ENCODE measurements at regions not wholly inside any gene's neighbourhood (a gene's known extent, or its start where the extent isn't known, plus 50 kb on each side); places are given as distances from the start of the nearest gene placed in this dataset.

GRCh38 chr5:166992874-166993722 lies 1298.3 kb upstream of the WWC1 start:
- no peak for DNase-seq (ENCODE audit: low read depth)

GRCh38 chr5:166994226-166994625 lies 1297.2 kb upstream of the WWC1 start:
- DNase-seq (ENCODE audit: low read depth), result no peak

- no peak for DNase-seq (ENCODE audit: low read depth)
These were observed 1290.2 kb upstream of the WWC1 start for GRCh38 chr5:167001246-167001645.

GRCh38 chr5:167008705-167009104 lies 1282.7 kb upstream of the WWC1 start:
- DNase-seq (ENCODE audit: low read depth), result no peak

GRCh38 chr5:167011196-167011595 lies 1280.2 kb upstream of the WWC1 start:
- no peak for DNase-seq (ENCODE audit: low read depth)

GRCh38 chr5:167012123-167013034 lies 1279.1 kb upstream of the WWC1 start:
- no peak for DNase-seq (ENCODE audit: low read depth)

DNA sequence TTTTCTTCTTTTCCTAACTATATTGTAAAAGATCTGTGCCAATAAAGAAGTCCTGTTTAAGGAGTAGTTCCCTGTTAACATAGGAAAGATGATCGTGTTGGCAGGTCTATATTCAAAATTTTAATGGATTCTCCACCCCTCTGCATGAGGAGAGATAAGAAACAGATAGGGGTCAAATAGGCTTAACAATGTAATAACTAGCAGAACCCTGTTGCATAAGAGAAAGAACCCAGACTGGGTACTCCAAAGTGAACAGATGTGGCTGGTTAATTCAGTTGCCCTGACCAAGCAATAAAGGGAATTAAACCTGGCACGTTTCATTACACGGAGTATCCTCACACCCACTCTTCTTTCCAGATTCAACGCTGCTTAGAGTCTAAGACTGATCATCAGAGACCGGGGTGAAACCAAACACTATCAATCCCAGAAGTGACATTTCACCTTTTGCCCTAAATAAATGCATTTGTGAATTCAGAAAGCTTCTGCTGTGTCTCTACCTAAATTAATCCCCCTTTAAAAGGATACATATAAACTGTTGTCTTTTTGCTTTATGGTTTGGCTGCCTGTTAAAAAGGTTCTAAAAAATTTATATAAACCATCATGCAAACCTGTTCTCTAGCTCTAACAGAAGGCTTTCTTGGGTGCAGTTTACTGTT lies 1276.9 kb upstream of the WWC1 start:
- DNase-seq (ENCODE audit: low read depth), result no peak

GRCh38 chr5:167020418-167020817 lies 1271.0 kb upstream of the WWC1 start:
- no peak for DNase-seq (ENCODE audit: low read depth)

DNA sequence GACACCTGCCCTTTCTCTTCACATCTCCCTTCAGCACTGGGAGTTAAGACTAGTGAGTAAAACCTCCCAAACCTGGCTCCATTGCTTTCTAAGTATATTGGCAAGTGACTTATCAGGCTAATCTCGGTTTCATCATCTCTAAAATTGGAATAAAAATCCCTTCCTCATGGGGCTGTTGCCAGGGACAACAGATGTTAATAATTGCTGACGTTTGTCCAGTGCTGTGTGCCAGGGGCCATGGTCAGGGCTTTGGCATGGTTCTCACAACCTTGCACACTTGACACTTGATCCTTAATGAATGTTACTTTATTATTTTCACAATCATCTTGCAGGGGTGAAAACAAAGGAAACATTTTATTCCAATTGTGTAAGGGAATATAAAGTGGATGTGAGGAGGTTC lies 1262.0 kb upstream of the WWC1 start:
- DNase-seq (ENCODE audit: low read depth), result no peak

DNA sequence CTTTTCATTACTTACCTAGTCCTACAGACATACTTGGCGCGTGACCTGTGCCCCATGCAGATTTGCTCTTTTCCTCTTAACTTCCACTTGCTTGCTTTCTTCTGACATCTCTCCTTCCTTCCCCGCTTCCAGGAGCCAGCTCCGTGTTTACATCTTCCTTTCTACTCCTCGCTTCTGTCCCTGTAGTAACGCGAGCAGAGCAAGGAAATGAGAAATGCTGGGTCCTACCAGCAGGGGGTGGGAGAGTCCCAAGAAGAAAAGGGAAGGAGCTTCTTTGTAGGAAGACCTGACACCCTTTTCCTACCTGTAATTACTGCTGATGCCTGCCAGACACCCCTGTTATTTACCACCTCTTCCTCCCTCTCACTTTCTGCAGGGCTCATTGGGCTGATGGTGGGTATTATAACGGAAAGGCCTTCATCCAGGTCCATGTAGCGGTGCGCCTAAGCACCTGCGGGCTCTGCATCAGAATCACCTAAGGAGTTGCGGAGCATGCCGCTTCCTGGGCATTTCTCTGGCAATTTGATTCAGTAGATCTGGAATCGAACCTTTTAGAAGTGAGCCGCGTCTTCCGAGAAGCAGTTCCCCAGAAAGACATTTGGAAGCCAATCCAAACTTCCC lies 1260.8 kb upstream of the WWC1 start:
- no peak for DNase-seq (ENCODE audit: low read depth)

DNA sequence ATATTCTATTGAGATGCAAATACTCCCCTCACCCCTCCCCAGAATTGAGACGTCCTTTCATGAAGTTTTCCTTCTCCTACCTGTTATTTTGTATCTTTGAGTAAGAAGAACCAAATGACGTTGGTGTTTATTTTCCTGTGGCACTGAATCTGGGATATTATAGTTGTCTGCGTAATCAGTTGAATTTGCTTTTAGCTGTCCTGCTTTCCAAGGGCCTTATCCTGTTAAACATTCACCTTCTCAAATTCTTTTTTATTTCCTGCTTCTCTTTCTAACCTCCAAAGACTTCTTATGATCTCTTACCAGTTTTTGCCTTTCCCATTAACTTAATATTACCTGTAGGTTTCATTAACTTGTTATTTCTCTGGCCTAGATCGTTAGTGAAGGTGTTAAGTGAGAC lies 1254.9 kb upstream of the WWC1 start:
- no peak for DNase-seq (ENCODE audit: low read depth)

DNA sequence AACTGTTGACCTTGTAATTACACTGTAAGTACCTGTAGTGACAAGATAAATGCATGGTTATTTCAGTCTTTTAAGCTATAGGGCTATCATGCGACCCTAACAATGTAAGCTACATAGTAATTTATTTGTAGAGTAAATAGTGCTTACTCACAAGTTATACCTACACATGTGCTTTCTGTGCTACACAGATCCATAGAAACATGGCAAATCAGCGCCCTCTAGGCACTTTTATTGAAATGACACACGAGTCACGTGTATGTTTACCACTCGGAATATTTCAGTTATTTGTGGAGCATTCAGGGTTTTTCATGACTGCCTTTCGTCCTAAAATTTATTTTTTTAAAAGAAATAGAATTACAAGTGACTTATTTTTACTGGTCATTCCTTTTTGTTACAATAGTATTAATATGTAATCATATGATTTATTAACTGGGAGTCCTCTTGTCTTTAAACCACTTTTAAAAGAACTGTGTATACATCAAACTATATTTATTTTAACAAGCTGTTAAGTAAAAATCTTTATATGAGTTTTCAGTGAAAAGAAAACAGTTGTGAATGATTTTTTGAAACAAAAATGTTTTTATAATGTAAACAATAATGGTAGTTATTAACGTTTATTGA lies 1242.3 kb upstream of the WWC1 start:
- peak; percentile 22 for DNase-seq (ENCODE audit: low read depth)

DNA sequence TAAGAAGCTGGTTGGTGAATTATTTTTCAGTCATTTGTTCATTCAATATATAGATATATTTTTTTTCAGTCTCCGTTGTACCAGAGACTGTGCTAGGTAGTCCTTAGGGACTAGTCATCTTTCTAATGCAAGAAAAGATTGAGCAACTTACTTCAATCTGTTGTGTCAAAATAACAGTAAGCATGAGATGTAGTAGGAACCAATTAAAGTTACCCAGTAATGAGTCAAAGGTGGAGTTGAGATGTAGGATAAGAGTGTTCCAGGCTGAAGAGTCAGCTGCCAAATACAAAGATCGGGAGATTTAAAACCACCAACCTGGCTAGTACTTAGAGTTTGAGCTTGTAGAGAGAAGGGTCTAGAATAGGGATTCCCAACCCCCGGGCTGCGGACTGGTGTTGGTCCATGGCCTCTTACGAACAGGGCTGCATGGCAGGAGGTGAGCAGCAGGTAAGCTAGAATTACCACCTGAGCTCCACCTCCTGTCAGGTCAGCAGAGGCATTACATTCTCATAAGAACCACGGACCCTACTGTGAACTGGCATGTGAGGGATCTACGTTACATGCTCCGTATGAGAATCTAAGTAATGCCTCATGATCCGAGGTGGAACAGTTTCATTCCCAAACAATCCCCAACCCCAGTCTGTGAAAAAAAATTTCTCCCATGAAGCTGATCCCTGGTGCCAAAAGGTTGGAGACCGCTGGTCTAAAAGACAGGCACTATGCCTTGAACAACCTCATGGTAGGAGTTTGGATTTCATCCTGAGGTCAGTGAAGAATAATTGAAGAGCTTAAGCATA lies 1241.5 kb upstream of the WWC1 start:
- no peak for DNase-seq (ENCODE audit: low read depth)

- no peak for DNase-seq (ENCODE audit: low read depth)
These were observed 1240.7 kb upstream of the WWC1 start for GRCh38 chr5:167050568-167051401.

- no peak for DNase-seq (ENCODE audit: low read depth)
These were observed 1240.1 kb upstream of the WWC1 start for GRCh38 chr5:167051402-167051768.

DNA sequence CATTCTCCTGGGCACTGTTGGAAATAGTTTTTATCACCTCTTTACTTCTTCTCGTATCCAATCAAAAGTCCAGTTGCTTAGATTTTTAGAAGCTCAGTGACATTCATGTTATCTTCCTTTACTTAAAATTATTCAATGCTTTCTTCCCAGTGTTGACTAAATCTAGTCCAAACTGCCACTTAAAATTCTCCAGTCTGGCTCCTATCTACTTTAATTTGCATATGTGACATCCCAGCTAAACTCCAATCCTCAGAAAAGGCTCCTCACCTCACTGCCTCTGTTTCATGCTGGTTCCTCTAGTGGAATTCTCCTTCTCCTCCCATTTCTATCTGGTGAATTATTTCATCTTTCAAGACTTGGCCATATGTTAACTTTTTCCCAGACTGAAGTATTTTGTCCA lies 1238.7 kb upstream of the WWC1 start:
- no peak for DNase-seq (ENCODE audit: low read depth)

- no peak for DNase-seq (ENCODE audit: low read depth)
These were observed 1233.8 kb upstream of the WWC1 start for GRCh38 chr5:167057665-167058064.

DNA sequence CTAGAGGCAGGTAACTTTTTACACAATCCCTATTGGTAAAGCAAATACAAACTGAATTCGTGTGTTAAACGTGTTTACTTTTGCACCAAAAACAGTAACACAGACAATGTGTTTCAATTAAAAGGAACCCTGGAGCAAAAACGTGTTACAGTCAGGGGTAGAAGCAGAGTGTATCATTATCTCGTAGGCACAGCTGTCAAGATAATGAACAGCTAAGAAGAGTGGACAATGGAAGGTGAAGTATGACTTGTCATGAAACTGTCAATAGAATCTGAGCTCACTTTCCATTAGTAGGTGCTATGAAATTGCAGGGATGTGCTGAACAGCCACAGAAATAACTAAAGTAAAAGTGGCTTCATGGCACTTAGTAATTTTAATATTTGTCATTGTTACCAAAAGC lies 1229.8 kb upstream of the WWC1 start:
- DNase-seq (ENCODE audit: low read depth), result no peak

GRCh38 chr5:167063116-167063515 lies 1228.3 kb upstream of the WWC1 start:
- DNase-seq (ENCODE audit: low read depth), result no peak

GRCh38 chr5:167063788-167064187 lies 1227.7 kb upstream of the WWC1 start:
- DNase-seq (ENCODE audit: low read depth), result no peak

Measured in LHCN-M2 (cell line).